H1 (cell line): ENCODE measurements at regions not wholly inside any gene's neighbourhood (a gene's known extent, or its start where the extent isn't known, plus 50 kb on each side); places are given as distances from the start of the nearest gene placed in this dataset.

Source experiments
- CTCF ChIA-PET: fragments of 300-600 bp; sonication (Branson Sonifier 250); formaldehyde crosslinking; loops from one replicate; lab custom pipeline; 2021; ENCODE audit not compliant: partially characterized antibody; lab: Charles Lee
- POLR2A ChIA-PET: fragments of 300-600 bp; sonication (Branson Sonifier 250); formaldehyde crosslinking; loops from one replicate; lab custom pipeline; 2021; ENCODE audit warnings: inconsistent platforms; ENCODE audit not compliant: partially characterized antibody; lab: Charles Lee
- DNase-seq, 2 experiments: peaks; one replicate each; pipeline versions ENCODE4 v3.0.0 to v3.0.0-alpha.2; 2010 to 2022; ENCODE audit warnings: low spot score in 2 of 2, low read depth in 1 of 2, mixed read lengths in 1 of 2
- FAIRE-seq: peaks from 2 replicates; lab custom pipeline; 2011; peaks lifted over from hg19 to GRCh38; lab: Jason Lieb, UNC
- H2AFZ ChIP-seq: 2 replicates; pipeline ENCODE4 v1.8.1; 2012; ENCODE audit warnings: low read length, inconsistent platforms
- H2AK5ac ChIP-seq: 2 replicates; pipeline ENCODE4 v1.6.1; 2013; ENCODE audit warnings: low read depth, low read length
- H2BK120ac ChIP-seq: replicated peaks from 2 replicates; pipeline ENCODE3; 2013; ENCODE audit warnings: low read depth, low read length, inconsistent platforms
- H2BK12ac ChIP-seq: 2 replicates; pipeline ENCODE4 v1.6.1; 2013; ENCODE audit warnings: low read depth, low read length
- H2BK15ac ChIP-seq: 2 replicates; pipeline ENCODE4 v1.6.1; 2013; ENCODE audit warnings: low read length
- H2BK20ac ChIP-seq: 2 replicates; pipeline ENCODE4 v1.6.1; 2013; ENCODE audit warnings: low read length
- H2BK5ac ChIP-seq: 2 replicates; pipeline ENCODE4 v1.6.1; 2013; ENCODE audit warnings: low read depth, low read length
- H3K14ac ChIP-seq: 2 replicates; pipeline ENCODE4 v1.6.1; 2013; ENCODE audit warnings: inconsistent platforms; ENCODE audit not compliant: insufficient read length
- H3K18ac ChIP-seq: 2 replicates; pipeline ENCODE4 v1.6.1; 2013; ENCODE audit warnings: low read length; ENCODE audit errors: extremely low read depth
- H3K23ac ChIP-seq: 2 replicates; pipeline ENCODE4 v1.6.1; 2013; ENCODE audit warnings: inconsistent platforms; ENCODE audit not compliant: insufficient read length
- H3K23me2 ChIP-seq: 2 replicates; pipeline ENCODE4 v1.6.1; 2013; ENCODE audit warnings: low read depth, low read length
- H3K27ac ChIP-seq: 2 replicates; pipeline ENCODE4 v1.6.1; 2011; ENCODE audit warnings: low read depth, low read length, inconsistent platforms
- H3K27me3 ChIP-seq, 4 experiments: replicated peaks in 1 of 4; 1 replicate in 1 of 4; 2 replicates in 3 of 4; pipeline versions ENCODE4 v1.6.1 to v1.8.1; 2011 to 2013; ENCODE audit warnings: low read length in 3 of 4, mild to moderate bottlenecking in 3 of 4, inconsistent platforms in 2 of 4, mixed read lengths in 2 of 4, moderate library complexity in 1 of 4; ENCODE audit not compliant: control insufficient read depth in 3 of 4, insufficient read depth in 3 of 4; ENCODE audit errors: extremely low read depth in 1 of 4
- H3K36me3 ChIP-seq, 4 experiments: 2 replicates each; pipeline versions ENCODE4 v1.6.1 to v1.8.1; 2011 to 2013; ENCODE audit warnings: mild to moderate bottlenecking in 4 of 4, low read length in 3 of 4, moderate library complexity in 2 of 4, control low read depth in 1 of 4, inconsistent platforms in 1 of 4; ENCODE audit not compliant: insufficient read depth in 4 of 4, control insufficient read depth in 2 of 4
- H3K4ac ChIP-seq: replicated peaks from 2 replicates; pipeline ENCODE3; 2013; ENCODE audit warnings: low read length, low read depth, mixed read lengths, inconsistent platforms; ENCODE audit not compliant: insufficient read length
- H3K4me1 ChIP-seq, 4 experiments: replicated peaks in 1 of 4; 1 replicate in 1 of 4; 2 replicates in 3 of 4; pipeline versions ENCODE4 v1.6.1 to v1.8.1; 2011 to 2013; ENCODE audit warnings: low read length in 3 of 4, inconsistent platforms in 2 of 4, mixed read lengths in 1 of 4; ENCODE audit not compliant: insufficient read depth in 4 of 4, control insufficient read depth in 3 of 4
- H3K4me2 ChIP-seq, 2 experiments: 2 replicates each; pipeline versions ENCODE4 v1.6.1 to v1.8.1; 2011 to 2013; ENCODE audit warnings: low read depth in 2 of 2, low read length in 2 of 2, control low read depth in 1 of 2, inconsistent platforms in 1 of 2, mild to moderate bottlenecking in 1 of 2; ENCODE audit not compliant: insufficient read depth in 1 of 2
- H3K4me3 ChIP-seq, 4 experiments: fragments of 200-600, 300-600 bp in 1 of 4; sonication (generic), shearing (Covaris generic), sonication (Bioruptor Twin) in 1 of 4; 2 replicates each; pipeline versions ENCODE4 v1.5.1 to v1.8.1; 2011 to 2016; ENCODE audit warnings: low read length in 4 of 4, low read depth in 3 of 4, control low read depth in 2 of 4, inconsistent platforms in 2 of 4, mild to moderate bottlenecking in 2 of 4, mixed read lengths in 1 of 4, moderate library complexity in 1 of 4; ENCODE audit not compliant: insufficient read depth in 2 of 4; ENCODE audit errors: extremely low read depth in 1 of 4
- H3K56ac ChIP-seq: replicated peaks from 2 replicates; pipeline ENCODE3; 2013; ENCODE audit warnings: low read depth, mild to moderate bottlenecking, mixed read lengths, low read length, inconsistent platforms; ENCODE audit not compliant: insufficient read length
- H3K79me1 ChIP-seq: 2 replicates; pipeline ENCODE4 v1.6.1; 2013; ENCODE audit warnings: low read depth, low read length, control low read depth
- H3K79me2 ChIP-seq, 2 experiments: 2 replicates each; pipeline versions ENCODE4 v1.6.1 to v1.8.1; 2012 to 2013; ENCODE audit warnings: low read length in 2 of 2, mild to moderate bottlenecking in 2 of 2, inconsistent platforms in 1 of 2; ENCODE audit not compliant: insufficient read depth in 2 of 2, control insufficient read depth in 1 of 2
- H3K9ac ChIP-seq, 4 experiments: replicated peaks in 1 of 4; 1 replicate in 1 of 4; 2 replicates in 3 of 4; pipeline versions ENCODE4 v1.6.1 to v1.8.1; 2011 to 2013; ENCODE audit warnings: low read depth in 3 of 4, low read length in 3 of 4, control low read depth in 2 of 4, mild to moderate bottlenecking in 2 of 4, moderate library complexity in 2 of 4, inconsistent platforms in 1 of 4; ENCODE audit errors: extremely low read depth in 1 of 4
- H3K9me3 ChIP-seq, 2 experiments: 2 replicates each; pipeline versions ENCODE4 v1.6.1 to v1.8.1; 2012 to 2013; ENCODE audit warnings: mild to moderate bottlenecking in 2 of 2, moderate library complexity in 2 of 2, control low read depth in 1 of 2, inconsistent platforms in 1 of 2, low read depth in 1 of 2, low read length in 1 of 2, mixed read lengths in 1 of 2; ENCODE audit not compliant: insufficient read depth in 2 of 2
- H4K20me1 ChIP-seq, 2 experiments: replicated peaks in 1 of 2; 2 replicates each; pipeline versions ENCODE3 to v1.8.1; 2011 to 2013; ENCODE audit warnings: inconsistent platforms in 2 of 2, low read length in 2 of 2, mild to moderate bottlenecking in 1 of 2; ENCODE audit not compliant: insufficient read depth in 2 of 2, control insufficient read depth in 1 of 2
- H4K5ac ChIP-seq: 2 replicates; pipeline ENCODE4 v1.6.1; 2013; ENCODE audit warnings: low read length, low read depth, mixed read lengths, inconsistent platforms; ENCODE audit not compliant: insufficient read length
- H4K8ac ChIP-seq: 2 replicates; pipeline ENCODE4 v1.8.0; 2013; ENCODE audit warnings: mild to moderate bottlenecking, moderate library complexity, low read length, inconsistent platforms; ENCODE audit not compliant: insufficient read depth; ENCODE audit errors: extremely low read depth
- H4K91ac ChIP-seq: replicated peaks from 2 replicates; pipeline ENCODE3; 2013; ENCODE audit warnings: low read length, mixed read lengths, inconsistent platforms; ENCODE audit not compliant: insufficient read length
- ATF3 ChIP-seq: IDR thresholded peaks from 2 replicates; pipeline ENCODE4 v1.6.1; 2011; ENCODE audit warnings: low read depth, mild to moderate bottlenecking, low read length; ENCODE audit not compliant: insufficient read depth
- CBX8 ChIP-seq: fragments of 300-800, 300-1000 bp; sonication (generic); IDR thresholded peaks from 2 replicates; pipeline ENCODE4 v1.7.1; 2016; ENCODE audit warnings: low read depth, low read length, borderline replicate concordance
- HDAC2 ChIP-seq, 2 experiments: fragments of 300-600 bp in 1 of 2; sonication (generic) in 1 of 2; IDR thresholded peaks; 2 replicates each; pipeline ENCODE4 v1.6.1; 2011 to 2012; ENCODE audit warnings: low read depth in 2 of 2, low read length in 2 of 2, mild to moderate bottlenecking in 2 of 2, moderate library complexity in 2 of 2, borderline replicate concordance in 1 of 2, inconsistent platforms in 1 of 2
- JUND ChIP-seq: IDR thresholded peaks from 2 replicates; pipeline ENCODE4 v1.6.1; 2011; ENCODE audit warnings: mild to moderate bottlenecking, improper control_type of control experiment, low read length
- KDM5A ChIP-seq: fragments of 200-600 bp; IDR thresholded peaks from 2 replicates; pipeline ENCODE4 v1.7.1; 2012; ENCODE audit warnings: mild to moderate bottlenecking, low read length, inconsistent platforms, mixed read lengths
- POLR2A ChIP-seq, 2 experiments: IDR thresholded peaks; 1 replicate in 1 of 2; 2 replicates in 1 of 2; pipeline ENCODE4 v1.6.1; 2011; ENCODE audit warnings: low read depth in 2 of 2, low read length in 2 of 2, mild to moderate bottlenecking in 2 of 2; ENCODE audit errors: control extremely low read depth in 1 of 2
- POLR2AphosphoS5 ChIP-seq: IDR thresholded peaks from 2 replicates; pipeline ENCODE4 v1.6.1; 2011; ENCODE audit warnings: low read depth, low read length
- RFX5 ChIP-seq: IDR thresholded peaks from 2 replicates; pipeline ENCODE4 v1.6.1; 2011; ENCODE audit warnings: low read depth, low read length, improper control_type of control experiment, borderline replicate concordance
- SAP30 ChIP-seq: fragments of 300-600 bp; sonication (generic); IDR thresholded peaks from 2 replicates; pipeline ENCODE4 v1.7.1; 2012; ENCODE audit warnings: low read length, moderate library complexity, mild to moderate bottlenecking, inconsistent platforms; ENCODE audit not compliant: insufficient read depth, insufficient replicate concordance
- SIN3A ChIP-seq, 2 experiments: IDR thresholded peaks in 1 of 2; conservative IDR thresholded peaks in 1 of 2; 2 replicates each; pipeline ENCODE4 v1.6.1; 2011 to 2012; ENCODE audit warnings: low read length in 2 of 2, improper control_type of control experiment in 1 of 2, low read depth in 1 of 2, mild to moderate bottlenecking in 1 of 2
- SP2 ChIP-seq: IDR thresholded peaks from 2 replicates; pipeline ENCODE4 v1.6.1; 2012; ENCODE audit warnings: mild to moderate bottlenecking, low read length, inconsistent platforms
- SUZ12 ChIP-seq: fragments of 200-600 bp; sonication (generic); IDR thresholded peaks from 2 replicates; pipeline ENCODE4 v1.6.1; 2012; ENCODE audit warnings: mild to moderate bottlenecking, inconsistent platforms, low read length, moderate library complexity, mixed read lengths
- TEAD4 ChIP-seq: IDR thresholded peaks from 2 replicates; pipeline ENCODE4 v1.6.1; 2012; ENCODE audit warnings: low read depth, low read length, inconsistent platforms, mixed read lengths
- WGBS, 2 experiments: shearing (Covaris generic) in 1 of 2; methylation state at CpG; one replicate each; pipeline versions ENCODE4 v1.1.6 to v1.1.7; 2013 to 2015; ENCODE audit warnings: low lambda C conversion rate in 2 of 2, mixed read lengths in 2 of 2, inconsistent platforms in 1 of 2, low coverage in 1 of 2, missing lambda C conversion rate in 1 of 2; ENCODE audit not compliant: insufficient replicate concordance in 2 of 2, insufficient coverage in 1 of 2, insufficient read length in 1 of 2; ENCODE audit errors: extremely low coverage in 1 of 2, missing lambda C conversion rate in 1 of 2; 5-methylcytosine and 5-hydroxymethylcytosine counted together
- TF ChIP-seq, protein P1 (sequence below): IDR thresholded peaks from 2 replicates; pipeline ENCODE4 v1.6.1; 2012; ENCODE audit warnings: inconsistent platforms

DNA sequence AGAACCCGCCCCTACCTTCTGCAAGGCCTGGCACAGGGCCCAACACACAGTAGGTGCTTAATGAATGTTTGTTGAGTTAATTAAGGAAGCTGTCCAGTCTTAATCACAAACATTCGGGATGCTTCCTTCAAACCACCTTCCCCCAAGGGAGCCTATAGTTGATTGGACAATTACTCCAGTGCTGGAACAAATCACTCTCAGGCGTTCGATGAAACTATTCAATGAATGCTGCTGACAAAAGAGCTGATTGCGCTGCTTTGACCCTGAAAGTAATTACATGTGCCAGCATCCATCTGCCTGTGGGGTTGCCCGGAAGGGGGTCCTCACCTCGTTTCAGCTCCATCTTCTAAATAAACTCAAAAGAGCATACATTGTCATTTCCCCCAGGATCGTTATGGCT lies 112.0 kb upstream of the SRSF6 start:
- Histone ChIP-seq H4K20me1 (no peaks in the 10 kb centered on the region), H3K4ac (no peak overlapping the region)
- no peak for FAIRE-seq
- TF ChIP-seq SP2 (no peak), POLR2A (IDR thresholded peaks at IDR 0.05; ENCODE audit: control extremely low read depth in 1 of 2, low read depth in 2 of 2, low read length in 2 of 2) (no peak), SUZ12 (no peak), KDM5A (no peak), SIN3A (conservative IDR thresholded peaks at IDR 0.05 in 1 of 2, IDR thresholded peaks at IDR 0.05 in 1 of 2; ENCODE audit: low read depth in 1 of 2, low read length in 2 of 2) (no peak), RFX5 (no peak), POLR2AphosphoS5 (no peak), ATF3 (no peak), CBX8 (no peak), HDAC2 (IDR thresholded peaks at IDR 0.05; ENCODE audit: borderline replicate concordance in 1 of 2, low read depth in 2 of 2, low read length in 2 of 2) (no peak), TEAD4 (no peak), JUND (no peak), SAP30 (no peak)
- TF ChIP-seq, protein P1, sequence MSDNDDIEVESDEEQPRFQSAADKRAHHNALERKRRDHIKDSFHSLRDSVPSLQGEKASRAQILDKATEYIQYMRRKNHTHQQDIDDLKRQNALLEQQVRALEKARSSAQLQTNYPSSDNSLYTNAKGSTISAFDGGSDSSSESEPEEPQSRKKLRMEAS: no peak

More for the DNA sequence above, 112.0 kb upstream of the SRSF6 start:
- Histone ChIP-seq H4K5ac (no peak overlapping the region), H3K9ac (no peak overlapping the region), H3K14ac (no peak overlapping the region), H3K4me1 (no peaks in the 10 kb centered on the region; a peak in 1 of 7 replicates), H3K79me1 (no peaks in the 10 kb centered on the region), H3K23me2 (no peaks in the 10 kb centered on the region), H3K56ac (no peak overlapping the region), H3K27me3 (peaks cover 0 to 4% (median 1%) of the 10 kb centered on the region in 4 experiments; a peak in 2 of 7 replicates), H2BK20ac (no peak overlapping the region), H3K4me3 (no peak overlapping the region), H2AFZ (no peak overlapping the region), H2BK15ac (no peak overlapping the region), H3K36me3 (no peaks in the 10 kb centered on the region), H2BK12ac (no peak overlapping the region), H4K91ac (no peak overlapping the region), H3K4me2 (no peak overlapping the region), H2BK5ac (no peak overlapping the region), H3K18ac (no peak overlapping the region), H3K27ac (no peak overlapping the region), H3K79me2 (no peaks in the 10 kb centered on the region), H4K8ac (no peak overlapping the region), H3K9me3 (peaks cover 13 to 14% of the 10 kb centered on the region in 2 experiments; a peak in 3 of 4 replicates), H3K23ac (no peak overlapping the region), H2BK120ac (no peak overlapping the region), H2AK5ac (no peak overlapping the region)
- CTCF ChIA-PET: interaction anchor here (0.8 to 1.6 kb wide), 2 partner anchors 9 to 11 kb away, joined by 3 to 5 read pairs; no protein-coding TSS in a partner anchor
- 84% methylated on average over 8 of the region's 8 CpGs; no CpG with 5 or more reads in 1 of the 2 experiments for WGBS, 2 experiments
- POLR2A ChIA-PET: interaction anchor here (0.7 kb wide), 1 partner anchor 8 kb away, joined by 3 read pairs; no protein-coding TSS in a partner anchor
- DNase-seq: no peak
